Peyer's patch (tissue), 4 donors: ENCODE measurements at regions not wholly inside any gene's neighbourhood (a gene's known extent, or its start where the extent isn't known, plus 50 kb on each side); places are given as distances from the start of the nearest gene placed in this dataset.

Experiments
- DNase-seq, 3 donors: peaks; one replicate each; pipeline ENCODE4 v3.0.0-alpha.2; 2017 to 2019
- H3K27ac ChIP-seq, 4 donors: fragments of 200-600 bp; sonication (generic); one replicate each; pipeline ENCODE4 v1.5.1; 2016 to 2019
- H3K27me3 ChIP-seq, 2 donors: fragments of 200-600 bp; sonication (generic); one replicate each; pipeline ENCODE4 v1.5.1; 2019
- H3K36me3 ChIP-seq, 3 donors: fragments of 200-600 bp; sonication (generic); one replicate each; pipeline ENCODE4 v1.5.1; 2016 to 2019
- H3K4me1 ChIP-seq, 4 donors: fragments of 200-600 bp; sonication (generic); one replicate each; pipeline ENCODE4 v1.5.1; 2016 to 2019
- H3K4me3 ChIP-seq, 4 donors: fragments of 200-600 bp; sonication (generic); 1 replicate in 3 of 4; 2 replicates in 1 of 4; pipeline ENCODE4 v1.5.1; 2016 to 2019; ENCODE audit warnings: mild to moderate bottlenecking in 1 of 4
- H3K9me3 ChIP-seq, 4 donors: fragments of 200-600 bp; sonication (generic); one replicate each; pipeline ENCODE4 v1.5.1; 2016 to 2019; ENCODE audit warnings: mild to moderate bottlenecking in 1 of 4
- CTCF ChIP-seq, 6 experiments: fragments of 450-650 bp in 4 of 6; fragments of 200-600 bp in 2 of 6; sonication (generic) in 1 of 6; IDR thresholded peaks; one replicate each; pipeline ENCODE4 v1.5.1; 2017 to 2019; ENCODE audit warnings: antibody characterized with exemption in 6 of 6, mild to moderate bottlenecking in 3 of 6, moderate library complexity in 1 of 6
- POLR2A ChIP-seq, 2 donors: fragments of 450-650 bp; IDR thresholded peaks; one replicate each; pipeline ENCODE4 v1.5.1; 2017; ENCODE audit warnings: antibody characterized with exemption in 2 of 2, mild to moderate bottlenecking in 2 of 2, moderate library complexity in 2 of 2

DNA sequence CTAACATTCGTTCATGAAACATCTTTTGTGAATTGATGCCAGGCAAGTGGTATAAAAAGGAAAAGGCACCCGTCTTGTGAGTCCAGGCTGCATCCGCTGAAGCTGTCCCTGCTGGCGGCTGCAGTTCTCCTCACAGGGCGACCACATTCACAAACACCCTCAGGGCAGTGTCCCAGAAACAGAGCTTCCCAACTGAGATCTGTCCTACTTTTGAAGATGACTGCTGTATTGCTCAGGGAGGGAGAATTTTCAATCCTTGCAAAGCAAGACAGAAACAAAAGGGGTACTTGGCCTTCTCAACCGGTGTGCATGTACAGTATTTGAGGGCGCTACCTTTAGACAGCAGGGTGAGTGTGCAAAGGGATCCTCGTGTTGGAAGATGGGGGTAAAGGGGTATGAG, 316.1 kb downstream of the GADD45G start:
- H3K27me3 ChIP-seq: no peaks in the 10 kb centered on the region
- no peak for DNase-seq
- no peaks in the 10 kb centered on the region for H3K36me3 ChIP-seq
- no peak overlapping the region for H3K4me3 ChIP-seq
- TF ChIP-seq CTCF (IDR thresholded peaks at IDR 0.05) (no peak), POLR2A (IDR thresholded peaks at IDR 0.05) (no peak)
- H3K27ac ChIP-seq: no peak overlapping the region
- H3K4me1 ChIP-seq: no peaks in the 10 kb centered on the region
- H3K9me3 ChIP-seq: no peaks in the 10 kb centered on the region

GRCh38 chr9:89922099-89922498, 317.3 kb downstream of the GADD45G start:
- Histone ChIP-seq H3K9me3 (no peaks in the 10 kb centered on the region), H3K4me1 (no peaks in the 10 kb centered on the region), H3K27me3 (no peaks in the 10 kb centered on the region), H3K27ac (no peak overlapping the region), H3K4me3 (no peak overlapping the region), H3K36me3 (no peaks in the 10 kb centered on the region)
- TF ChIP-seq CTCF (IDR thresholded peaks at IDR 0.05): no peak
- no peak for TF ChIP-seq POLR2A (IDR thresholded peaks at IDR 0.05)
- DNase-seq: no peak

GRCh38 chr9:89923174-89923573, 318.4 kb downstream of the GADD45G start:
- no peaks in the 10 kb centered on the region for H3K9me3 ChIP-seq
- TF ChIP-seq CTCF (IDR thresholded peaks at IDR 0.05) (no peak), POLR2A (IDR thresholded peaks at IDR 0.05) (no peak)
- H3K36me3 ChIP-seq: no peaks in the 10 kb centered on the region
- no peak for DNase-seq
- no peak overlapping the region for H3K4me3 ChIP-seq
- H3K27me3 ChIP-seq: no peaks in the 10 kb centered on the region
- no peaks in the 10 kb centered on the region for H3K4me1 ChIP-seq
- H3K27ac ChIP-seq: no peak overlapping the region

DNA sequence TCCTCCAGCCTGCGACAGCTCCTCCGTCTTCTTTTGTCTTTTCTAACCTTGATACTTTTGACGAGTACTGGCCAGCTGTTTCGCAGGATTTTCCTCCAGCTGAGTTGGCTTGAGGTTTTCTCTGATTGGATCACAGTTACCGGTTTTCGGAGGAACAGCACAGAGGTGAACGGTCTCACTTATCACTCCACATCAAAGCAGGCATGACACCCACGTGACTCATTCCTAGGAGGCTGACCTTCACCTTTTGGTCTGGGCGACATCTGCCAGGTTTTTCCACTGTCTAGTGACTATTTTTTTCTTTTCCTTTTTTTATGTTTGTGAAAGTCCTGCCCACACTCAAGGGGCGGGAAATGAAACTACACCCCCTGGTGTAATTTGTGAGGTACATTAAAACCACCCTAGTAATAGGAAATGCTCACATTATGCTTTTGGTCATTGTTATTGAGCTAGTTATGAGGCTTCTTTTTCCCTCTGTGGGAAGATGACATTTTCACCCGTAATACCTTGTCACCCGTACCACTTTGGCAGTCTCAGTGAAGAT, 319.2 kb downstream of the GADD45G start:
- Histone ChIP-seq H3K27me3 (no peaks in the 10 kb centered on the region), H3K4me3 (no peak overlapping the region), H3K4me1 (no peaks in the 10 kb centered on the region), H3K9me3 (no peaks in the 10 kb centered on the region), H3K27ac (no peak overlapping the region), H3K36me3 (no peaks in the 10 kb centered on the region)
- TF ChIP-seq POLR2A (IDR thresholded peaks at IDR 0.05) (no peak), CTCF (IDR thresholded peaks at IDR 0.05) (peak in 5 of 6 experiments; percentile 16 to 50 (median 25))
- DNase-seq: peak in 2 of 3 donors; percentile 17 to 60

- H3K4me1 ChIP-seq: no peaks in the 10 kb centered on the region
- DNase-seq: no peak
- TF ChIP-seq POLR2A (IDR thresholded peaks at IDR 0.05): no peak
- no peak for TF ChIP-seq CTCF (IDR thresholded peaks at IDR 0.05)
- no peak overlapping the region for H3K27ac ChIP-seq
- H3K36me3 ChIP-seq: no peaks in the 10 kb centered on the region
- H3K27me3 ChIP-seq: no peaks in the 10 kb centered on the region
- no peaks in the 10 kb centered on the region for H3K9me3 ChIP-seq
- no peak overlapping the region for H3K4me3 ChIP-seq
Observed at GRCh38 chr9:89924611-89925010, 319.8 kb downstream of the GADD45G start.

DNA sequence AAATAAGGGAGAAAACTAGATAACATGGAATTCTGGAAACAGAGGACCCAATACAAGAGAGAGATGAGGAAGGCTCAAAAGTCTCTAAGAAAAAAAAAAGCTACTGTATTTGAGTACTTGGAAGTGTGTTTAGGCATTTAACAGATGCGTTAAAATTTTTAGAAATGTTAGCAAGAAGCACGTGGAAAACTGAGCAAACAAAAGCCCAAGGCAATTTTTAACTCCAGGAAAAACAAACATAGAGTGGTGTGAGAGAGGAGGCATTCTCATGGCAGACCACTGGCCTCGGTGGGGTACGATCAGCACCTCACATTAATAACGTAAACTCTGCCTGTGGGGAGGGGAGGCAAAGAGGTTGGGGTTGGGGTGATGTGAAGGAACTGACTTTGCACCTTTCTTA, 321.4 kb downstream of the GADD45G start:
- no peaks in the 10 kb centered on the region for H3K36me3 ChIP-seq
- TF ChIP-seq CTCF (IDR thresholded peaks at IDR 0.05) (no peak), POLR2A (IDR thresholded peaks at IDR 0.05) (no peak)
- no peaks in the 10 kb centered on the region for H3K4me1 ChIP-seq
- no peak for DNase-seq
- H3K4me3 ChIP-seq: no peak overlapping the region
- H3K27me3 ChIP-seq: no peaks in the 10 kb centered on the region
- H3K27ac ChIP-seq: no peak overlapping the region
- H3K9me3 ChIP-seq: no peaks in the 10 kb centered on the region
